ENCODE measurements at regions not wholly inside any gene's neighbourhood (a gene's known extent, or its start where the extent isn't known, plus 50 kb on each side); places are given as distances from the start of the nearest gene placed in this dataset.
"Not testable (repeated sequence)": the region's sequence is repeated elsewhere in the genome, so short reads cannot be mapped to it uniquely, and the experiment has no call there.

GRCh38 chr1:148373192-148373925 is 109.7 kb downstream of the PPIAL4G start:
- no peak for DNase-seq
- no peak overlapping the region for H3K4me3 ChIP-seq (ENCODE audit: low read depth in 1 of 2, low read length in 2 of 2)
- H3K27me3 ChIP-seq (ENCODE audit: insufficient read depth, low read length, poor library complexity) = no peaks in the 10 kb centered on the region
- no peak for TF ChIP-seq EZH2 (IDR thresholded peaks at IDR 0.05; ENCODE audit: borderline replicate concordance, low read depth, low read length, severe bottlenecking)
- no peak for TF ChIP-seq CTCF (IDR thresholded peaks at IDR 0.05; ENCODE audit: borderline replicate concordance, extremely low read depth, low read length, poor library complexity, severe bottlenecking)
- no peak for ATAC-seq (ENCODE audit: insufficient read depth, low read depth)
- no peak overlapping the region for H2AFZ ChIP-seq (ENCODE audit: low read depth, low read length)
- no peak overlapping the region for H3K9ac ChIP-seq (ENCODE audit: low read depth, low read length)
- H4K20me1 ChIP-seq (ENCODE audit: insufficient read depth, low read length) = no peaks in the 10 kb centered on the region
- no peaks in the 10 kb centered on the region for H3K79me2 ChIP-seq (ENCODE audit: insufficient read depth, low read length)
- no peaks in the 10 kb centered on the region for H3K9me3 ChIP-seq (ENCODE audit: insufficient read depth, low read length, severe bottlenecking)
- H3K36me3 ChIP-seq (ENCODE audit: insufficient read depth, low read length) = no peaks in the 10 kb centered on the region
- no peaks in the 10 kb centered on the region for H3K4me1 ChIP-seq (ENCODE audit: insufficient read depth, low read length)
- no peak overlapping the region for H3K27ac ChIP-seq (ENCODE audit: low read length)
- no peak overlapping the region for H3K4me2 ChIP-seq (ENCODE audit: insufficient read depth, low read length)

- no peak overlapping the region for H2AFZ ChIP-seq (ENCODE audit: low read depth, low read length)
- no peaks in the 10 kb centered on the region for H4K20me1 ChIP-seq (ENCODE audit: insufficient read depth, low read length)
- no peak overlapping the region for H3K4me3 ChIP-seq (ENCODE audit: low read depth in 1 of 2, low read length in 2 of 2)
- H3K4me1 ChIP-seq (ENCODE audit: insufficient read depth, low read length) = no peaks in the 10 kb centered on the region
- no peaks in the 10 kb centered on the region for H3K9me3 ChIP-seq (ENCODE audit: insufficient read depth, low read length, severe bottlenecking)
- TF ChIP-seq CTCF (IDR thresholded peaks at IDR 0.05; ENCODE audit: borderline replicate concordance, extremely low read depth, low read length, poor library complexity, severe bottlenecking) (no peak), EZH2 (IDR thresholded peaks at IDR 0.05; ENCODE audit: borderline replicate concordance, low read depth, low read length, severe bottlenecking) (no peak)
- no peak overlapping the region for H3K27ac ChIP-seq (ENCODE audit: low read length)
- no peak for ATAC-seq (ENCODE audit: insufficient read depth, low read depth)
- no peaks in the 10 kb centered on the region for H3K27me3 ChIP-seq (ENCODE audit: insufficient read depth, low read length, poor library complexity)
- H3K79me2 ChIP-seq (ENCODE audit: insufficient read depth, low read length) = no peaks in the 10 kb centered on the region
- no peak overlapping the region for H3K4me2 ChIP-seq (ENCODE audit: insufficient read depth, low read length)
- no peak overlapping the region for H3K9ac ChIP-seq (ENCODE audit: low read depth, low read length)
- DNase-seq = no peak
- no peaks in the 10 kb centered on the region for H3K36me3 ChIP-seq (ENCODE audit: insufficient read depth, low read length)
Measured at GRCh38 chr1:148372731-148373130, 110.4 kb downstream of the PPIAL4G start.

- not testable (repeated sequence) for H3K27ac ChIP-seq (ENCODE audit: low read length); H3K4me2 ChIP-seq (ENCODE audit: insufficient read depth, low read length); ATAC-seq (ENCODE audit: insufficient read depth, low read depth)
Measured at GRCh38 chr1:148372051-148372726, 110.9 kb downstream of the PPIAL4G start.

GRCh38 chr1:148371551-148371994 is 111.5 kb downstream of the PPIAL4G start:
- not testable (repeated sequence) for H3K4me2 ChIP-seq (ENCODE audit: insufficient read depth, low read length); H3K36me3 ChIP-seq (ENCODE audit: insufficient read depth, low read length); H3K27me3 ChIP-seq (ENCODE audit: insufficient read depth, low read length, poor library complexity); H3K4me1 ChIP-seq (ENCODE audit: insufficient read depth, low read length); H4K20me1 ChIP-seq (ENCODE audit: insufficient read depth, low read length); H3K4me3 ChIP-seq (ENCODE audit: low read depth in 1 of 2, low read length in 2 of 2); H2AFZ ChIP-seq (ENCODE audit: low read depth, low read length); H3K27ac ChIP-seq (ENCODE audit: low read length); H3K79me2 ChIP-seq (ENCODE audit: insufficient read depth, low read length); H3K9me3 ChIP-seq (ENCODE audit: insufficient read depth, low read length, severe bottlenecking); H3K9ac ChIP-seq (ENCODE audit: low read depth, low read length)
- ATAC-seq (ENCODE audit: insufficient read depth, low read depth) = peak; percentile 93
- peak; percentile 72 for TF ChIP-seq CTCF (IDR thresholded peaks at IDR 0.05; ENCODE audit: borderline replicate concordance, extremely low read depth, low read length, poor library complexity, severe bottlenecking)
- DNase-seq = peak; percentile 63

More at GRCh38 chr1:148372051-148372726, 110.9 kb downstream of the PPIAL4G start:
- not testable (repeated sequence) for H3K4me1 ChIP-seq (ENCODE audit: insufficient read depth, low read length); H3K27me3 ChIP-seq (ENCODE audit: insufficient read depth, low read length, poor library complexity); DNase-seq; H3K9ac ChIP-seq (ENCODE audit: low read depth, low read length); H3K4me3 ChIP-seq (ENCODE audit: low read depth in 1 of 2, low read length in 2 of 2); H3K79me2 ChIP-seq (ENCODE audit: insufficient read depth, low read length); H3K36me3 ChIP-seq (ENCODE audit: insufficient read depth, low read length); H4K20me1 ChIP-seq (ENCODE audit: insufficient read depth, low read length); H3K9me3 ChIP-seq (ENCODE audit: insufficient read depth, low read length, severe bottlenecking); H2AFZ ChIP-seq (ENCODE audit: low read depth, low read length)

GRCh38 chr1:148370661-148371060 is 112.4 kb downstream of the PPIAL4G start:
- H2AFZ ChIP-seq (ENCODE audit: low read depth, low read length); H3K9ac ChIP-seq (ENCODE audit: low read depth, low read length); H3K4me3 ChIP-seq (ENCODE audit: low read depth in 1 of 2, low read length in 2 of 2); H3K79me2 ChIP-seq (ENCODE audit: insufficient read depth, low read length); DNase-seq; H3K36me3 ChIP-seq (ENCODE audit: insufficient read depth, low read length); H3K9me3 ChIP-seq (ENCODE audit: insufficient read depth, low read length, severe bottlenecking); H4K20me1 ChIP-seq (ENCODE audit: insufficient read depth, low read length); H3K4me1 ChIP-seq (ENCODE audit: insufficient read depth, low read length); ATAC-seq (ENCODE audit: insufficient read depth, low read depth); H3K27ac ChIP-seq (ENCODE audit: low read length); H3K27me3 ChIP-seq (ENCODE audit: insufficient read depth, low read length, poor library complexity); H3K4me2 ChIP-seq (ENCODE audit: insufficient read depth, low read length): not testable (repeated sequence)
